ENCODE measurements at regions not wholly inside any gene's neighbourhood (a gene's known extent, or its start where the extent isn't known, plus 50 kb on each side); places are given as distances from the start of the nearest gene placed in this dataset.

- Histone ChIP-seq H3K27ac (ENCODE audit: low read depth, low read length) (peak overlapping the region; percentile 27), H3K4me2 (ENCODE audit: insufficient read depth, low read length) (peak overlapping the region; percentile 54), H3K4me1 (ENCODE audit: insufficient read depth, low read length) (peaks cover 10% of the 10 kb centered on the region), H3K27me3 (ENCODE audit: insufficient read depth, low read length) (no peaks in the 10 kb centered on the region), H3K36me3 (ENCODE audit: insufficient read depth, low read length) (no peaks in the 10 kb centered on the region), H3K4me3 (ENCODE audit: insufficient read depth, low read length) (no peak overlapping the region), H3K79me2 (ENCODE audit: insufficient read depth, low read length) (no peaks in the 10 kb centered on the region), H2AFZ (ENCODE audit: low read length) (peak overlapping the region; percentile 74), H4K20me1 (ENCODE audit: insufficient read depth, low read length) (no peaks in the 10 kb centered on the region), H3K9me3 (ENCODE audit: low read depth, low read length) (no peaks in the 10 kb centered on the region)
- TF ChIP-seq CTCF (IDR thresholded peaks at IDR 0.05; ENCODE audit: extremely low read depth, low read depth, low read length), result no peak
- DNase-seq (ENCODE audit: insufficient read length, low spot score, missing footprints), result no peak
These were observed 129.3 kb downstream of the KCNRG start for GRCh38 chr13:50144246-50145160.

- H3K36me3 ChIP-seq (ENCODE audit: insufficient read depth, low read length), result no peaks in the 10 kb centered on the region
- no peak overlapping the region for H3K4me2 ChIP-seq (ENCODE audit: insufficient read depth, low read length)
- H2AFZ ChIP-seq (ENCODE audit: low read length), result no peak overlapping the region
- no peaks in the 10 kb centered on the region for H3K27me3 ChIP-seq (ENCODE audit: insufficient read depth, low read length)
- H3K79me2 ChIP-seq (ENCODE audit: insufficient read depth, low read length), result no peaks in the 10 kb centered on the region
- no peak overlapping the region for H3K27ac ChIP-seq (ENCODE audit: low read depth, low read length)
- H3K4me3 ChIP-seq (ENCODE audit: insufficient read depth, low read length), result no peak overlapping the region
- no peaks in the 10 kb centered on the region for H3K9me3 ChIP-seq (ENCODE audit: low read depth, low read length)
- peaks cover 24% of the 10 kb centered on the region for H3K4me1 ChIP-seq (ENCODE audit: insufficient read depth, low read length)
- no peaks in the 10 kb centered on the region for H4K20me1 ChIP-seq (ENCODE audit: insufficient read depth, low read length)
- no peak for TF ChIP-seq CTCF (IDR thresholded peaks at IDR 0.05; ENCODE audit: extremely low read depth, low read depth, low read length)
- DNase-seq (ENCODE audit: insufficient read length, low spot score, missing footprints), result no peak
These were observed 134.0 kb downstream of the KCNRG start for GRCh38 chr13:50149214-50149613.

GRCh38 chr13:50149932-50150331 lies 134.7 kb downstream of the KCNRG start:
- H3K79me2 ChIP-seq (ENCODE audit: insufficient read depth, low read length), result no peaks in the 10 kb centered on the region
- no peaks in the 10 kb centered on the region for H3K27me3 ChIP-seq (ENCODE audit: insufficient read depth, low read length)
- H3K36me3 ChIP-seq (ENCODE audit: insufficient read depth, low read length), result no peaks in the 10 kb centered on the region
- no peak overlapping the region for H3K27ac ChIP-seq (ENCODE audit: low read depth, low read length)
- peaks cover 21% of the 10 kb centered on the region for H3K4me1 ChIP-seq (ENCODE audit: insufficient read depth, low read length)
- no peak overlapping the region for H3K4me2 ChIP-seq (ENCODE audit: insufficient read depth, low read length)
- TF ChIP-seq CTCF (IDR thresholded peaks at IDR 0.05; ENCODE audit: extremely low read depth, low read depth, low read length), result no peak
- no peak for DNase-seq (ENCODE audit: insufficient read length, low spot score, missing footprints)
- H3K4me3 ChIP-seq (ENCODE audit: insufficient read depth, low read length), result no peak overlapping the region
- H4K20me1 ChIP-seq (ENCODE audit: insufficient read depth, low read length), result no peaks in the 10 kb centered on the region
- no peaks in the 10 kb centered on the region for H3K9me3 ChIP-seq (ENCODE audit: low read depth, low read length)
- H2AFZ ChIP-seq (ENCODE audit: low read length), result no peak overlapping the region

- peak overlapping the region; percentile 89 for H2AFZ ChIP-seq (ENCODE audit: low read length)
- no peaks in the 10 kb centered on the region for H3K36me3 ChIP-seq (ENCODE audit: insufficient read depth, low read length)
- H3K79me2 ChIP-seq (ENCODE audit: insufficient read depth, low read length), result no peaks in the 10 kb centered on the region
- peak overlapping the region; percentile 66 for H3K4me3 ChIP-seq (ENCODE audit: insufficient read depth, low read length)
- H3K9me3 ChIP-seq (ENCODE audit: low read depth, low read length), result no peaks in the 10 kb centered on the region
- no peak for DNase-seq (ENCODE audit: insufficient read length, low spot score, missing footprints)
- peaks cover 27% of the 10 kb centered on the region for H3K4me1 ChIP-seq (ENCODE audit: insufficient read depth, low read length)
- no peaks in the 10 kb centered on the region for H3K27me3 ChIP-seq (ENCODE audit: insufficient read depth, low read length)
- peak overlapping the region; percentile 86 for H3K4me2 ChIP-seq (ENCODE audit: insufficient read depth, low read length)
- peak overlapping the region; percentile 63 for H3K27ac ChIP-seq (ENCODE audit: low read depth, low read length)
- no peaks in the 10 kb centered on the region for H4K20me1 ChIP-seq (ENCODE audit: insufficient read depth, low read length)
- TF ChIP-seq CTCF (IDR thresholded peaks at IDR 0.05; ENCODE audit: extremely low read depth, low read depth, low read length), result no peak
These were observed 137.0 kb downstream of the KCNRG start for GRCh38 chr13:50152224-50152623.

All from osteoblast (primary cell).